Activated CD8-positive, alpha-beta memory T cell treated with anti-CD3 and anti-CD28 coated beads, Interleukin-2, amount 10 ng/mL, durations not matched to agents 7 days and 5 days (primary cell): ENCODE measurements at regions not wholly inside any gene's neighbourhood (a gene's known extent, or its start where the extent isn't known, plus 50 kb on each side); places are given as distances from the start of the nearest gene placed in this dataset.
"Not testable (repeated sequence)": the region's sequence is repeated elsewhere in the genome, so short reads cannot be mapped to it uniquely, and the experiment has no call there.

Experiments
- ATAC-seq: fragments of 150-1000 bp; cut with Tn5 transposase; one replicate; pipeline ENCODE4 v1.10.0; 2021; ENCODE audit warnings: moderate library complexity
- CTCF ChIA-PET: fragments of 350-600 bp; sonication (Branson Sonifier 250); formaldehyde crosslinking; loops from one replicate; lab custom pipeline; 2021; ENCODE audit warnings: antibody characterized with exemption; lab: Charles Lee
- DNase-seq: peaks from one replicate; pipeline ENCODE4 v3.0.0-alpha.2; 2020
- H3K27ac Mint-ChIP-seq: one replicate; pipeline ENCODE4 v1.8.0; 2021; ENCODE audit warnings: mild to moderate bottlenecking, mixed read lengths
- H3K27me3 Mint-ChIP-seq: one replicate; pipeline ENCODE4 v1.8.0; 2021; ENCODE audit warnings: mixed read lengths
- H3K36me3 Mint-ChIP-seq: one replicate; pipeline ENCODE4 v1.8.0; 2021; ENCODE audit warnings: mild to moderate bottlenecking, mixed read lengths
- H3K4me1 Mint-ChIP-seq: one replicate; pipeline ENCODE4 v1.8.0; 2021; ENCODE audit warnings: mixed read lengths
- H3K4me3 Mint-ChIP-seq: one replicate; pipeline ENCODE4 v1.8.0; 2021; ENCODE audit warnings: mild to moderate bottlenecking, moderate library complexity, mixed read lengths
- H3K9me3 Mint-ChIP-seq: one replicate; pipeline ENCODE4 v1.8.0; 2022; ENCODE audit warnings: low read depth, mixed read lengths

DNA sequence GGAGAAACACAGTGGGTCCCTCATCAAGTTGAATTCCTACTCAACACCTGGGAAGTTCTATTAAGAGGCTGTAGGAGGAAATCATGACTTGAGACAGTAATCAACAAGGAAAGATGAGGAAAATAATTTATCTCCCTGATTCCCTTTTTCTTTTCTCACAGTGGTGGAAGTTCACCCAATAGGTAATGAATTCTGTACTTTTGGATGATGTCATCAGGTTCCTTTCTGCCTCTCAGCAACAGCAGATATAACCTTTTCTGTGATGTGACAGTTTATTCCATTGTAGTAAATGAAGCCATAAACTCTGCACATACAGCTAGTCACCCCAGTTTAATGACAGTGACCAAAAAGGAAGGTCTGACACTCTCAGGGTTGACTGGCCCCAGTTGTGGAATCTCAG, 1265.0 kb downstream of the NXPH1 start:
- Mint-ChIP-seq H3K27ac (no peak overlapping the region), H3K36me3 (no peaks in the 10 kb centered on the region), H3K9me3 (peaks cover 2% of the 10 kb centered on the region), H3K4me3 (no peak overlapping the region), H3K4me1 (no peaks in the 10 kb centered on the region), H3K27me3 (no peaks in the 10 kb centered on the region)
- DNase-seq, result no peak
- CTCF ChIA-PET, result no interaction called here
- ATAC-seq, result no peak

DNA sequence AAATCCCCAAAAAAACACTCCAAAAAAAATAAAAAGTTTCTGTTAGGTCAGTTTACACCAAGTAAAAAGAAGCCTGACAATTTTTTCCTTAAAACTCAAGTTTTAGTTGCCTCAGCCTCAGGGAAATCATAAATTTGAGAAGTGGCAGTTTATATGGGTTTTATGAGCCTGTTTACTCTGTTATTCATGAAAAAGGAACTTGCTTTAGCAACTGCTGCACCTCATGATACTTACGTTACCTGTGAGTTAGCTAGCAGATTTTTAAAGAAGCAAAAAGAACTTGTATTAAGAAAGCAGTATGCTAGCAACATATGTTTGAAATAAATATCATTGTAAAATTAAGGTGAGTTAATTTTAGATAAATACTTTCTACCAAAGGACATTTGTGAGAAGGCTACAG, 1264.5 kb upstream of the PHF14 start:
- Mint-ChIP-seq H3K27me3 (no peaks in the 10 kb centered on the region), H3K4me3 (no peak overlapping the region), H3K27ac (no peak overlapping the region), H3K4me1 (no peaks in the 10 kb centered on the region), H3K36me3 (no peaks in the 10 kb centered on the region), H3K9me3 (no peaks in the 10 kb centered on the region)
- no peak for ATAC-seq
- DNase-seq, result no peak
- CTCF ChIA-PET, result no interaction called here

DNA sequence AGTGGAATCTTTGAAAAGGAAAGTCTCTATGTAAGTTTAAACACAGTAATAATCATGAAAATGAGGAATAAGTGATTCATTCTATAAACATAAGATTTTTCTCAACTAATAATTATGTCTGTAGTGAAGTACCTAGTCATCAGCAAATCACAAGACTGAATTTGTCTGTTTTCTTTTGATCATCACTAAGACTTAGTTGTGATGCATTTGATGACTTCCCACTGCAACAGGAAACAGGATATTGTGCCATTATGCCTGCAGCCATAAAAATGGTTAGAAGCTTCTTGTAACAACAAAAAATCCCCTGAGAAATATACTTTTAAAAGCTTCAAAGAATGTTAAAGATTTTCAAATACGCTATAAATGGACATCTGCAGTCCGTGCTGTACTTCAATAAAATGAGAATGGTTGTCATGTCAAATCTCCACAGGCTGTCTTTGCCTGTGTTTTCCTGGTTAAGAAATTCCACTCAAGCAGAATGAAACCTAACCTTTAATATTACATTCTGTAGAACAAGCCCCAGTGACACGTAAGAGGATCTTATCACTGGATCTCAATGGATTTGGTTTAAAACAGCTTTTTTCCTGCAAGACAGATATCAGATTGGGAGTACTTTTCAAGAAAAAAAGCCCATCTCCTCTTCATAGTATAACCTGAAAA, 1262.3 kb upstream of the PHF14 start:
- Mint-ChIP-seq H3K27me3 (no peaks in the 10 kb centered on the region), H3K9me3 (peaks cover 2% of the 10 kb centered on the region), H3K27ac (no peak overlapping the region), H3K36me3 (no peaks in the 10 kb centered on the region), H3K4me1 (no peaks in the 10 kb centered on the region), H3K4me3 (no peak overlapping the region)
- no peak for ATAC-seq
- CTCF ChIA-PET, result no interaction called here
- DNase-seq, result no peak

DNA sequence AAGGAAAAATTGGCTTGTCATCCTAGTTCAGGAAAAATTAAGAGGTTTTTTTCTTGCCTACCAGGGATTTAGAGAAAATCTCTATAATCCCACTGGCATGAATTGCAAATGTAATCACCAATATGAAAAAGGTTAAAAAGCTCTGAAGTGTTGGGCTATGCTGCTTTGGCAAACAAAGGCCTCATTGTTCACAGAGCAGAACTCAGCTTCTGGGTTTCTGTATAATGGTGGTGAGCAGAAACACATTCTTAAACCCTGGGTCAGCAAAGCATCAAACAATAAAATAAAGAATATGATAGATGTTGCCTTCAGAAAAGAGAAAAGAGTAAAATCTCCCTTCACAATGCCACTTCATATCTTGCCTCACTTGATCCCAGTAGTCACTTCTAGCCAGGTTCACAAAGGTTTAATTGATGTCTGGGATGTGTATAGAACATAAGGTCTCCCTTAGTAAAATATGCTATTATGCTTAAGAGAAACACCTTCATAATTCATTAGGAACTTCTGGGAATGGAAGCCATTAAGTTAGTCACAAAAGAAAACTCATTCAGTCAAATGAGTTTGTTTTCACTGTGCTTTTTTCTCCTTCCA, 1255.5 kb upstream of the PHF14 start:
- H3K27me3 Mint-ChIP-seq, result no peaks in the 10 kb centered on the region
- no peaks in the 10 kb centered on the region for H3K4me1 Mint-ChIP-seq
- H3K36me3 Mint-ChIP-seq, result no peaks in the 10 kb centered on the region
- no peak for ATAC-seq
- no peak for DNase-seq
- H3K4me3 Mint-ChIP-seq, result no peak overlapping the region
- H3K9me3 Mint-ChIP-seq, result peaks cover 8% of the 10 kb centered on the region
- H3K27ac Mint-ChIP-seq, result no peak overlapping the region
- CTCF ChIA-PET, result no interaction called here

DNA sequence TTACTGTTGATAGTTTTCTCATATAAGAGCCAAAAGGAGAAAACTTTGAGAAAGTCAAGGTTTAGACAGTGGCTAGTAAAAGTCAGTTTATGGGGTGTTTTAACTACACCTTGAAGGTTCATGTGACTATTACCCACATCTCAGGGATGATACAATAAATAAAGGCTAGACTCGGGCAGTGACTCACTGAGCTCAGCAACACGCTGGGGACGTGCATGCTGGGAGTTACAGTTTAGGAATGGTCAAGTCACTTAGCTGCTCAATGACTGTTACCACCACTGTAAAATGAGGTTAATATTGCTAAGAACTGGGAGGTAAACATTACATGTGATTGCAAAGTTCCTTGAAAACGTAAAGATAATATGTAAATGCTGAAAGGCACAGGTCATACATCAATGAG, 1254.4 kb upstream of the PHF14 start:
- ATAC-seq (no peak), DNase-seq (no peak)
- Mint-ChIP-seq H3K27ac (no peak overlapping the region), H3K4me3 (no peak overlapping the region), H3K9me3 (peaks cover 8% of the 10 kb centered on the region), H3K4me1 (no peaks in the 10 kb centered on the region), H3K36me3 (no peaks in the 10 kb centered on the region), H3K27me3 (no peaks in the 10 kb centered on the region)
- CTCF ChIA-PET, result no interaction called here

DNA sequence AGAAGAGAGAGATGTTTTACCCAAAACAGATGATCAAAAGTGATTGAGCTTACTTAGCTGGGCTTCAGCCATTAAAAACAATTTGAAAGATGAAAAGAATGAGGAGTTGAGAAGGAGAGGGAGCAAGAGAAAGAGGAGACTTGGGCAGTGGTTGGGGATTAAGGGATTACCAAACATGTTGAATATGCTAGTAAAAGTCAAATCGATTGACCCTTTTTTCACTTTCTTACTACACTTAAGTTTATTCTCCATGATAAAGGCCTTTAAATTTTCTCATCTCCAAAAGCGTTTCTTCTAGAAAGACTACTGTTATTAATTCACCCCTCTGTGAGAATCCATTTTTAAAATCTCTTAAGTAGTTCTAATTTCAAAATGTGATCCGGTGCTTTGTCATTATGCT, 1254.0 kb upstream of the PHF14 start:
- H3K27me3 Mint-ChIP-seq, result no peaks in the 10 kb centered on the region
- no peak overlapping the region for H3K4me3 Mint-ChIP-seq
- no peak overlapping the region for H3K27ac Mint-ChIP-seq
- DNase-seq, result no peak
- H3K36me3 Mint-ChIP-seq, result no peaks in the 10 kb centered on the region
- peaks cover 12% of the 10 kb centered on the region for H3K9me3 Mint-ChIP-seq
- CTCF ChIA-PET, result no interaction called here
- no peaks in the 10 kb centered on the region for H3K4me1 Mint-ChIP-seq
- ATAC-seq, result no peak

DNA sequence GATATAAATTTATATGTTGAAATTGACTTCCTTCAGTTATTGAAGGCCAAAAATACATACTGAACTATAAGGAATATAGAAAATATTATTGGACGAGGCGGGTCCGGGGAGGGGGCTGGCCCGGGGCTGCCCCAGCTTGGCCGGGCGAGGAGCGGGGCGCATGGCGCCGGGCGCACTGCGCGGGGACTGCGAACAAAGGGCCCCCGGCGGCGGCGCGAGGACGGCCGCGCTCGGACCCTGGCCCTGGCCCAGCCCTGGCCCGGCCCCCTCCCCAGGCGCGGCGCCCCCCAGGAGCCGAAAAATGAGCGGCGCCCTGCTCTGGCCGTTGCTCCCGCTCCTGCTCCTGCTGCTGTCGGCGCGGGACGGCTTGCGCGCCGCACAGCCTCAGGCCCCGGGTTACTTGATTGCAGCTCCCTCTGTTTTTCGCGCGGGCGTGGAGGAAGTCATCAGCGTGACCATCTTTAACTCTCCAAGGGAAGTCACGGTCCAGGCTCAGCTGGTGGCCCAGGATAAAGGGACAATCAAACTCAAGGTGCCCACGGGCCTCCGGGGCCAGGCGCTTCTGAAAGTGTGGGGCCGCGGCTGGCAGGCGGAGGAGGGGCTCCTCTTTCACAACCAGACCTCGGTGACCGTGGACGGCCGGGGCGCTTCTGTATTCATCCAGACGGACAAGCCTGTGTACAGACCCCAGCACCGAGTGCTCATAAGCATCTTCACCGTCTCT, 1247.6 kb upstream of the PHF14 start:
- not testable (repeated sequence) for H3K27ac Mint-ChIP-seq

DNA sequence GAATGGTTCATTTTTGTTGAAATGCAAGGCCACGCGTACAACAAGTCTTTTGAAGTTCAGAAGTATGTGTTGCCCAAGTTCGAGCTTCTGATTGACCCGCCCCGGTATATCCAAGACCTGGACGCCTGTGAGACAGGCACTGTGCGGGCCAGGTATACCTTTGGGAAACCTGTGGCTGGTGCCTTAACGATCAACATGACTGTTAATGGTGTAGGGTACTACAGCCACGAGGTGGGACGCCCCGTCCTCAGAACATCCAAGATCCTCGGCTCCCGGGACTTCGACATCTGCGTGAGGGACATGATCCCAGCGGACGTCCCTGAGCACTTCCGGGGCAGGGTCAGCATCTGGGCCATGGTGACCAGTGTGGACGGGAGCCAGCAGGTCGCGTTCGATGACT, 1246.9 kb upstream of the PHF14 start:
- H3K36me3 Mint-ChIP-seq, H3K9me3 Mint-ChIP-seq, ATAC-seq, CTCF ChIA-PET, H3K4me1 Mint-ChIP-seq, DNase-seq, H3K27me3 Mint-ChIP-seq, H3K4me3 Mint-ChIP-seq, H3K27ac Mint-ChIP-seq: not testable (repeated sequence)

More for the DNA sequence above, 1247.6 kb upstream of the PHF14 start:
- H3K36me3 Mint-ChIP-seq, H3K4me1 Mint-ChIP-seq, ATAC-seq, H3K27me3 Mint-ChIP-seq, H3K4me3 Mint-ChIP-seq, CTCF ChIA-PET, DNase-seq: not testable (repeated sequence)
- peaks cover 11% of the 10 kb centered on the region for H3K9me3 Mint-ChIP-seq

DNA sequence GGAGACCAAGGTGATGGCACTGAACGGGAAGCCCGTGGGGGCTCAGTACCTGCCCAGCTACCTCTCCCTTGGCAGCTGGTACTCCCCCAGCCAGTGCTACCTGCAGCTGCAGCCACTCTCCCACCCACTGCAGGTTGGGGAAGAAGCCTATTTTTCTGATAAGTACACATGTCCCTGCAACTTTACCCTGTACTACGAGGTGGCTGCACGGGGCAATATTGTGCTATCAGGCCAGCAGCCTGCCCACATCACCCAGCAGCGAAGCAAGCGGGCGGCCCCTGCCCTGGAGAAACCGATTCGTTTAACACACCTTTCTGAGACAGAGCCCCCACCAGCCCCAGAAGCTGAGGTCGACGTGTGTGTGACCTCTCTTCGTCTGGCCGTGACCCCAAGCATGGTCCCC, 1246.2 kb upstream of the PHF14 start:
- CTCF ChIA-PET, H3K9me3 Mint-ChIP-seq, H3K36me3 Mint-ChIP-seq, H3K27ac Mint-ChIP-seq, H3K27me3 Mint-ChIP-seq, H3K4me3 Mint-ChIP-seq, H3K4me1 Mint-ChIP-seq, ATAC-seq, DNase-seq: not testable (repeated sequence)

DNA sequence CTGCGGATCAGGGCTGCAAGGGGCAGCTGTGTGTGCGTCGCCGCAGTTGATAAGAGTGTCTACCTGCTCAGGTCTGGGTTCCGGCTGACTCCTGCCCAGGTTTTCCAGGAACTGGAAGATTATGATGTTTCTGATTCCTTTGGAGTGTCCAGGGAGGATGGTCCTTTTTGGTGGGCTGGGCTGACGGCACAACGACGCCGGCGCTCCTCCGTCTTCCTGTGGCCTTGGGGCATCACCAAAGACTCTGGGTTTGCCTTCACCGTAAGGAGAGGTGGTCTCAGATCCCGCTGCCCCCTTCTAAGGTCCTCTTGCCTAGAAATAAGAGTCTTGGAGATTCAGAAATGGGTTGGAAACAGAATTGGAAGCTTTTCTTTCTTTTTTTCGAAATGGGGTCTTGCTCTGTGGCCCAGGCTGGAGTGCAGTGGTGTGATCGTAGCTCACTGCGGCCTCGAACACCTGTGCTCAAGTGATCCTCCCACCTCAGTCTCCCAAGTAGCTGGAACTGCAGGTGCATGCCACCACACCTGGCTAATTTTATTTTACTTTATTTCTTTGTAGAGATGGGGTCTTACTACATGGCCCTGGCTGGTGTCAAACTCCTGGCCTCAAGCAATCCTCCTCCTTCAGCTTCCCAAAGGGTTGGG, 1245.5 kb upstream of the PHF14 start:
- CTCF ChIA-PET, H3K4me3 Mint-ChIP-seq, H3K36me3 Mint-ChIP-seq, H3K4me1 Mint-ChIP-seq, H3K27ac Mint-ChIP-seq, H3K9me3 Mint-ChIP-seq, DNase-seq, ATAC-seq, H3K27me3 Mint-ChIP-seq: not testable (repeated sequence)

DNA sequence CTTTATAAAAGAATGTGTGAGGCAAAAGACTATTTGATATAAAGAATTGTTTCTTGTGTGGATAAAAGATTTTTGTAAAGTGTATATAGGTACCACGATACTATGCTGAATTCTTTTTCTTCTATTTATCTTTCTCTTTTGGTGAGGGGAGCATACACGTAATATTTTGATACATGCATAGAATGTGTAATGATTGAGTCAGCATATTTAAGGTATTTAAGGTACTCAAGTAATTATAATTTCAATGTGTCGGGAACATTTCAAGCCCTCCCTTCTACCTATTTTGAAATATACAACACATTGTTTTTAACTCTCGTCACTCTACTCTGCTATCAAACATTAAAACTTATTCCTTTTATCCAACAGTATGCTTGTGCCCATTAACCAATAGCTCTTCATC, 1221.6 kb upstream of the PHF14 start:
- H3K9me3 Mint-ChIP-seq, result peaks cover 5% of the 10 kb centered on the region
- H3K27me3 Mint-ChIP-seq, result no peaks in the 10 kb centered on the region
- DNase-seq, result no peak
- no peak overlapping the region for H3K4me3 Mint-ChIP-seq
- H3K27ac Mint-ChIP-seq, result no peak overlapping the region
- H3K4me1 Mint-ChIP-seq, result no peaks in the 10 kb centered on the region
- no peaks in the 10 kb centered on the region for H3K36me3 Mint-ChIP-seq
- CTCF ChIA-PET, result no interaction called here
- no peak for ATAC-seq

DNA sequence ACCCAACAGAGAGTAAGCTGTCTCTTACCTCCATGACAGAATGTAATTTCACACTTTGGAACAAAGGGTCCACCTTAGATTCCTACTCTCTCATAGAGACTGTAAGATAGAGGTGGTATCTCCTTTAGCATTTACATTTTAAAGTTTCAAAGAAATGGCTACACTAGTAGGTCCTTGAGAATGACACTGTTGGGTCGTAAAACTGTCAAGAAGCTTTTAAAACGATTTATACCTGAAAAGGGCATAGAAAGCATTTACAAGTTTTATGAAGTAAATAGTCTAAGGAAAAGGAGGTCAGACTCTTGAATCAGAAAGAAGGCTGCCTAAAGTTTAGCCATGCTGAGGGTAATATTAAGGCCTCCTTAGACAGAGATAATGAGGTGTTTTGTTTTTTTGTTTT, 1212.4 kb upstream of the PHF14 start:
- H3K27ac Mint-ChIP-seq, result no peak overlapping the region
- peaks cover 2% of the 10 kb centered on the region for H3K9me3 Mint-ChIP-seq
- H3K4me3 Mint-ChIP-seq, result no peak overlapping the region
- ATAC-seq, result no peak
- no peaks in the 10 kb centered on the region for H3K27me3 Mint-ChIP-seq
- H3K36me3 Mint-ChIP-seq, result no peaks in the 10 kb centered on the region
- CTCF ChIA-PET, result no interaction called here
- H3K4me1 Mint-ChIP-seq, result no peaks in the 10 kb centered on the region
- no peak for DNase-seq

DNA sequence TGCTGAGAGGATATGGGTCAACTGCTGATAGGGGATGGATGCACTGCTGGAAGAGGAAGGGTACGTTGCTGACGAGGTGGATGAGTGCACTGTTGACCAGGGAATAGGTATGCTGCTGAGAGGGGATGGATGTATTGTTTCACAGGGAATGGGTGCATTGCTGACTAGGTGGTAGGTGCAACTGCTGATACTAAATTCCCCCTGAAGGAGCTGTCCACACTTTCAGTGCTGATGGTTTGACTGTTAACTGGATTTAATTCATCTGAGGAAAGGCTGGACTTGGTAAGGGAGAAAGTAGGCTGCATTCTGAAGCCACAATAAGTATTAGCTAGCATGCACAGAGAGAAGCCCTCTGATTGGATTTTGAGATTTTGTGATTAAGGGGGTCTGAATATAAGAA, 1196.8 kb upstream of the PHF14 start:
- no peaks in the 10 kb centered on the region for H3K27me3 Mint-ChIP-seq
- DNase-seq, result no peak
- H3K27ac Mint-ChIP-seq, result no peak overlapping the region
- ATAC-seq, result no peak
- H3K9me3 Mint-ChIP-seq, result peaks cover 14% of the 10 kb centered on the region
- no peaks in the 10 kb centered on the region for H3K36me3 Mint-ChIP-seq
- no peaks in the 10 kb centered on the region for H3K4me1 Mint-ChIP-seq
- H3K4me3 Mint-ChIP-seq, result no peak overlapping the region
- CTCF ChIA-PET, result no interaction called here

DNA sequence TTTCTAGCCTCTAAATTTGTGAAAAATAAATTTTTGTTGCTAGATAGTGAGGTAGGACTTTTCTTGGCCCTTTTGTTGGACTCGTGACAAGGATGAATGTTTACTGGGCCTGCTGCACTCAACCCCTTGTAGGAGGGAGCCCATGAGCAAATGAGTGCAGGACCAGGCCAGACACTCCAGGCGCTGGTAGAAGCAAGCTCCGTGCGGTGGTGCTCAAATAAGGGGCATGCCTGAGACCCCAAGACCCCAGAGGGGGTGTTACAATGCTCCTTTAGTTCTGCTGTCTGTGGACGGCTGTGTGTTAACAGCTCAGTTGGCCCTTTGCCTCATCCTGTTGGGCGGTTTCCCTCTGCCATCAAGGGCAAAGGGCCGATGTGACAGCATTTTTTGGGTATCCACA, 1195.3 kb upstream of the PHF14 start:
- ATAC-seq (no peak), DNase-seq (no peak)
- no peaks in the 10 kb centered on the region for H3K27me3 Mint-ChIP-seq
- CTCF ChIA-PET, result no interaction called here
- H3K27ac Mint-ChIP-seq, result no peak overlapping the region
- H3K36me3 Mint-ChIP-seq, result no peaks in the 10 kb centered on the region
- peaks cover 14% of the 10 kb centered on the region for H3K9me3 Mint-ChIP-seq
- H3K4me3 Mint-ChIP-seq, result no peak overlapping the region
- no peaks in the 10 kb centered on the region for H3K4me1 Mint-ChIP-seq
